ENCODE measurements at regions not wholly inside any gene's neighbourhood (a gene's known extent, or its start where the extent isn't known, plus 50 kb on each side); places are given as distances from the start of the nearest gene placed in this dataset.
A peak's percentile ranks its signal among the peaks of the same experiment; 100 is the strongest.

- no peaks in the 10 kb centered on the region for H4K20me1 ChIP-seq (ENCODE audit: insufficient read depth, low read length)
- BruUV-seq (replicated peaks): no TSS peak
- no peaks in the 10 kb centered on the region for H3K27me3 ChIP-seq (ENCODE audit: control insufficient read depth in 1 of 2, insufficient read depth in 2 of 2, low read length in 2 of 2)
- no peaks in the 10 kb centered on the region for H3K4me1 ChIP-seq (ENCODE audit: insufficient read depth, low read length)
- no peak for ATAC-seq
- H3K9me3 ChIP-seq (ENCODE audit: low read length): peaks cover 8% of the 10 kb centered on the region; the same call in 1 of the 2 replicates
- no peak for FAIRE-seq
- intact Hi-C loops (cut with micrococcal nuclease; ENCODE audit: unreplicated experiment) (no loop called here), in situ Hi-C loops (cut with HindIII; ENCODE audit: extremely low pct_ligation_motif_present, low pct_unique_long_range_greater_than_20kb) (no loop called here)
- no peak for DNase-seq (ENCODE audit: low spot score)
- H3K4me2 ChIP-seq (ENCODE audit: low read depth, low read length): no peak overlapping the region
- H3K79me2 ChIP-seq (ENCODE audit: insufficient read depth, low read length): no peaks in the 10 kb centered on the region
- H3K36me3 ChIP-seq (replicated peaks in 1 of 2; ENCODE audit: control insufficient read depth in 1 of 2, insufficient read depth in 2 of 2, low read length in 2 of 2): no peaks in the 10 kb centered on the region
- ChIA-PET POLR2A (no interaction called here), CTCF (ENCODE audit: low intra/inter-chr PET ratio, low total read pairs) (no interaction called here)
- 20% methylated on average over 1 of the region's 1 CpG for WGBS (ENCODE audit: low lambda C conversion rate)
- no peak overlapping the region for H3K27ac ChIP-seq (ENCODE audit: extremely low read length, insufficient read depth, low read length)
- no peak overlapping the region for H3K9ac ChIP-seq (ENCODE audit: insufficient read depth, low read depth, low read length)
- H2AFZ ChIP-seq (ENCODE audit: low read length): no peak overlapping the region
- H3K4me3 ChIP-seq (replicated peaks in 1 of 3; ENCODE audit: insufficient read depth in 1 of 3, low read depth in 2 of 3, low read length in 3 of 3): no peak overlapping the region
- no peak for TF ChIP-seq ZBTB14 (CRISPR knock-in tag; IDR thresholded peaks at IDR 0.05)
- TF ChIP-seq FOSL2 (CRISPR knock-in tag; IDR thresholded peaks at IDR 0.05): peak; percentile 28; the same call in 1 of the 2 replicates
- no peak for TF ChIP-seq RXRA (CRISPR knock-in tag; IDR thresholded peaks at IDR 0.05)
- TF ChIP-seq ZNF660 (CRISPR knock-in tag; IDR thresholded peaks at IDR 0.05; ENCODE audit: borderline replicate concordance, low read depth): no peak
- peak in 1 of 2 experiments; percentile 63; a peak in 1 of 4 replicates for TF ChIP-seq ATF4 (CRISPR knock-in tag; IDR thresholded peaks at IDR 0.05)
- no peak for TF ChIP-seq ZNF564 (CRISPR knock-in tag; IDR thresholded peaks at IDR 0.05)
- no peak for TF ChIP-seq NPAS2 (CRISPR knock-in tag; IDR thresholded peaks at IDR 0.05; ENCODE audit: borderline replicate concordance)
- TF ChIP-seq ZNF496 (CRISPR knock-in tag; IDR thresholded peaks at IDR 0.05; ENCODE audit: insufficient replicate concordance): no peak
- TF ChIP-seq EEA1 (CRISPR knock-in tag; IDR thresholded peaks at IDR 0.05; ENCODE audit: borderline replicate concordance): no peak
- no peak for TF ChIP-seq POGK (CRISPR knock-in tag; conservative IDR thresholded peaks at IDR 0.05)
- no peak for TF ChIP-seq KDM4B (CRISPR knock-in tag; IDR thresholded peaks at IDR 0.05)
- TF ChIP-seq AHDC1 (CRISPR knock-in tag; IDR thresholded peaks at IDR 0.05; ENCODE audit: borderline replicate concordance): no peak
- no peak for TF ChIP-seq CC2D1A (CRISPR knock-in tag; IDR thresholded peaks at IDR 0.05)
- TF ChIP-seq HNF4G (IDR thresholded peaks at IDR 0.05; ENCODE audit: borderline replicate concordance, low read depth, low read length): no peak
- TF ChIP-seq HNF4G (CRISPR knock-in tag; IDR thresholded peaks at IDR 0.05; ENCODE audit: borderline replicate concordance, low read depth): no peak
- no peak for TF ChIP-seq PHF21A (CRISPR knock-in tag; IDR thresholded peaks at IDR 0.05)
Observed at GRCh38 chr5:20678814-20679298, 690.9 kb upstream of the CDH18 start.
